Stimulated activated CD4-positive, alpha-beta T cell treated with anti-CD3 and anti-CD28 coated beads, Interleukin-1b, Interleukin-23, amount 100 ng/mL, for 1 hour (primary cell): ENCODE measurements at regions not wholly inside any gene's neighbourhood (a gene's known extent, or its start where the extent isn't known, plus 50 kb on each side); places are given as distances from the start of the nearest gene placed in this dataset.

Source experiments
- DNase-seq, 2 donors: peaks; one replicate each; pipeline ENCODE4 v3.0.0-alpha.2; 2020; ENCODE audit warnings: low read depth in 2 of 2

GRCh38 chr2:217274578-217274977 is 414.7 kb upstream of the TNP1 start:
- no peak for DNase-seq

- DNase-seq = no peak
Measured at GRCh38 chr2:217273851-217274250, 414.0 kb upstream of the TNP1 start.

- no peak for DNase-seq
Measured at GRCh38 chr2:217273162-217273561, 413.3 kb upstream of the TNP1 start.

GRCh38 chr2:217271813-217272212 is 411.9 kb upstream of the TNP1 start:
- DNase-seq = no peak

GRCh38 chr2:217270485-217271121 is 410.7 kb upstream of the TNP1 start:
- no peak for DNase-seq

- no peak for DNase-seq
Measured at GRCh38 chr2:217269701-217270484, 410.0 kb upstream of the TNP1 start.

GRCh38 chr2:217268978-217269377 is 409.1 kb upstream of the TNP1 start:
- no peak for DNase-seq

GRCh38 chr2:217267758-217268157 is 407.9 kb upstream of the TNP1 start:
- no peak for DNase-seq

- no peak for DNase-seq
Measured at GRCh38 chr2:217263756-217264155, 403.9 kb upstream of the TNP1 start.

- no peak for DNase-seq
Measured at GRCh38 chr2:217262911-217263310, 403.0 kb upstream of the TNP1 start.

GRCh38 chr2:217261452-217261851 is 401.6 kb upstream of the TNP1 start:
- no peak for DNase-seq

- no peak for DNase-seq
Measured at GRCh38 chr2:217260441-217261115, 400.7 kb upstream of the TNP1 start.

GRCh38 chr2:217258170-217258569 is 398.3 kb upstream of the TNP1 start:
- no peak for DNase-seq

- no peak for DNase-seq
Measured at GRCh38 chr2:217256251-217256650, 396.4 kb upstream of the TNP1 start.

- no peak for DNase-seq
Measured at GRCh38 chr2:217254111-217254510, 394.2 kb upstream of the TNP1 start.

- DNase-seq = no peak
Measured at GRCh38 chr2:217252181-217252580, 392.3 kb upstream of the TNP1 start.

GRCh38 chr2:217250013-217250524 is 390.2 kb upstream of the TNP1 start:
- no peak for DNase-seq

- DNase-seq = no peak
Measured at GRCh38 chr2:217249121-217250012, 389.5 kb upstream of the TNP1 start.

GRCh38 chr2:217248312-217248935 is 388.6 kb upstream of the TNP1 start:
- DNase-seq = no peak

- DNase-seq = no peak
Measured at GRCh38 chr2:217247476-217247875, 387.6 kb upstream of the TNP1 start.

GRCh38 chr2:217246108-217246507 is 386.2 kb upstream of the TNP1 start:
- no peak for DNase-seq
